Activated CD4-positive, alpha-beta T cell treated with anti-CD3 and anti-CD28 coated beads, Interleukin-2, amount 10 ng/mL, durations not matched to agents 24 days and 14 days (primary cell): ENCODE measurements at regions not wholly inside any gene's neighbourhood (a gene's known extent, or its start where the extent isn't known, plus 50 kb on each side); places are given as distances from the start of the nearest gene placed in this dataset.

Experiments
- DNase-seq: peaks from one replicate; pipeline ENCODE4 v3.0.0; 2022
- H3K27ac Mint-ChIP-seq: one replicate; pipeline ENCODE4 v1.8.0; 2022; ENCODE audit warnings: mild to moderate bottlenecking, mixed read lengths
- H3K27me3 Mint-ChIP-seq: one replicate; pipeline ENCODE4 v1.8.0; 2022; ENCODE audit warnings: mixed read lengths
- H3K36me3 Mint-ChIP-seq: one replicate; pipeline ENCODE4 v1.8.0; 2022; ENCODE audit warnings: low read depth, mild to moderate bottlenecking, mixed read lengths
- H3K4me1 Mint-ChIP-seq: one replicate; pipeline ENCODE4 v1.8.0; 2021; ENCODE audit warnings: mixed read lengths
- H3K4me3 Mint-ChIP-seq: one replicate; pipeline ENCODE4 v1.8.0; 2022; ENCODE audit warnings: mild to moderate bottlenecking, moderate library complexity, mixed read lengths
- H3K9me3 Mint-ChIP-seq: one replicate; pipeline ENCODE4 v1.8.0; 2021; ENCODE audit warnings: mixed read lengths
- intact Hi-C: fragments of 100-400 bp; cut with micrococcal nuclease; formaldehyde crosslinking; loops from one replicate; pipeline ENCODE4 v1.15.1; 2023

GRCh38 chr3:117962750-117963149, 1071.9 kb downstream of the IGSF11 start:
- Mint-ChIP-seq H3K27me3 (no peaks in the 10 kb centered on the region), H3K4me1 (no peaks in the 10 kb centered on the region)
- DNase-seq = no peak

DNA sequence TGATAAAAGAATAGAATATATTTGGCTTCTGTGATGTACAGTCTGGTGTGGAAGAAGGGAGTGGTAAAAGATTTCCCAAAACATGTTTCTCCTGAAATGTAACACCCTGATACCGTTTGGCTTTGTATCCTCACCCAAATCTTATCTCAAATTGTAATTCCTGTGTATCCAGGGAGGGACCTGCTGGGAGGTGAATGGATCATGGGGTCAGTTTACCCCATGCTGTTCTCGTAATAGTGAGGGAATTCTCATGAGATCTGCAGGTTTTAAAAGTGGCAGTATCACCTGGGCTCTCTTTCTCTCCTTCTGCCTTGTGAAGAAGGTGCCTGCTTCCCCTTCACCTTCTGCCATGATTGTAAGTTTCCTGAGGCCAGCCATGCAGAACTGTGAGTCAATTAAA, 1070.8 kb downstream of the IGSF11 start:
- Mint-ChIP-seq H3K4me1 (no peaks in the 10 kb centered on the region), H3K27ac (no peak overlapping the region), H3K36me3 (no peaks in the 10 kb centered on the region), H3K4me3 (no peak overlapping the region), H3K9me3 (no peaks in the 10 kb centered on the region), H3K27me3 (no peaks in the 10 kb centered on the region)
- DNase-seq = no peak
- intact Hi-C loops = no loop called here

More at GRCh38 chr3:117962750-117963149, 1071.9 kb downstream of the IGSF11 start:
- Mint-ChIP-seq H3K9me3 (no peaks in the 10 kb centered on the region), H3K27ac (no peak overlapping the region), H3K36me3 (no peaks in the 10 kb centered on the region), H3K4me3 (no peak overlapping the region)
- intact Hi-C loops = no loop called here

DNA sequence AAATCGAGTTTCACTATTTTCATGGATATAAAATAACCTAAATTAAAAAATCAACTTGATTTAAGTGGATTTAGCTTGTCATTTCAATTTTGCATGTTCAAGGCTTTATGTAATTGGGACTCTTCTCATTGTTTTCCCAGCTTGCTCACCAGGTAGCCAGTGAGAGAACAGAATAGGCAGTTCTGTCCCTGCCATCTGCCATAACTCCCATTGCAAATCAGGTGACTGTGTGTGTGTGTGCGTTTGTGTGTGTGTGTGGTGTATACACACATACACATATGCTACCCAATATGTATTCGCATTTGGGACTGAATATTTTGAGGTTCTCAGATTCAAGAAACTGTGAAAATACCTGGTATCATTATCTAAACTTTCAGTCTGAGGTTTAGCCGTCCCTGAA, 1069.8 kb downstream of the IGSF11 start:
- intact Hi-C loops = no loop called here
- Mint-ChIP-seq H3K4me3 (no peak overlapping the region), H3K27me3 (no peaks in the 10 kb centered on the region), H3K9me3 (no peaks in the 10 kb centered on the region), H3K4me1 (no peaks in the 10 kb centered on the region), H3K27ac (no peak overlapping the region), H3K36me3 (no peaks in the 10 kb centered on the region)
- DNase-seq = no peak

GRCh38 chr3:117977504-117978228, 1057.0 kb downstream of the IGSF11 start:
- Mint-ChIP-seq H3K27me3 (no peaks in the 10 kb centered on the region), H3K4me1 (no peaks in the 10 kb centered on the region), H3K27ac (no peak overlapping the region), H3K4me3 (no peak overlapping the region), H3K36me3 (no peaks in the 10 kb centered on the region), H3K9me3 (no peaks in the 10 kb centered on the region)
- no peak for DNase-seq
- intact Hi-C loops = no loop called here

GRCh38 chr3:117979466-117979865, 1055.2 kb downstream of the IGSF11 start:
- H3K27me3 Mint-ChIP-seq = no peaks in the 10 kb centered on the region
- no peaks in the 10 kb centered on the region for H3K9me3 Mint-ChIP-seq
- DNase-seq = no peak
- intact Hi-C loops = no loop called here
- H3K36me3 Mint-ChIP-seq = no peaks in the 10 kb centered on the region
- H3K27ac Mint-ChIP-seq = no peak overlapping the region
- H3K4me3 Mint-ChIP-seq = no peak overlapping the region
- H3K4me1 Mint-ChIP-seq = no peaks in the 10 kb centered on the region

DNA sequence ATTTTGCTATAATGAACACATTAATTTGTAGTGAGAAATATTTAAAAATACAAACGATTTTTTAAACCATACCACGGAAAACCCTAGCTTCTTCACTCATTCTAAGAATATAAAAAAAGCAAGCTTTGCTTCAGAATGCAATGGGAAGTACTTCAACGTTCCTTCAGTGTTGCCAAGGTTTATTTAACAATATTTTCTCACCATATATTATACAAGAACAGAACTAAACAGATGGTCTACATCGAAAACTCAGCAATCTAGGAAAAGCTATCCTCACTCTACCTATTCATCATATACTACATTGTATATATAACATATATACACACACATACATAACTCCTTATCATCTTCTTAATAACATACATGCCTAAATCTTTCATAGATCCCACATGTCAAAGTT, 1047.4 kb downstream of the IGSF11 start:
- DNase-seq = no peak
- Mint-ChIP-seq H3K9me3 (no peaks in the 10 kb centered on the region), H3K27me3 (no peaks in the 10 kb centered on the region), H3K27ac (no peak overlapping the region), H3K4me3 (no peak overlapping the region), H3K36me3 (no peaks in the 10 kb centered on the region), H3K4me1 (no peaks in the 10 kb centered on the region)
- intact Hi-C loops = no loop called here

GRCh38 chr3:117989982-117990381, 1044.7 kb downstream of the IGSF11 start:
- no peaks in the 10 kb centered on the region for H3K9me3 Mint-ChIP-seq
- H3K36me3 Mint-ChIP-seq = no peaks in the 10 kb centered on the region
- no peak overlapping the region for H3K27ac Mint-ChIP-seq
- no peaks in the 10 kb centered on the region for H3K4me1 Mint-ChIP-seq
- no peak overlapping the region for H3K4me3 Mint-ChIP-seq
- DNase-seq = no peak
- intact Hi-C loops = no loop called here
- H3K27me3 Mint-ChIP-seq = no peaks in the 10 kb centered on the region

DNA sequence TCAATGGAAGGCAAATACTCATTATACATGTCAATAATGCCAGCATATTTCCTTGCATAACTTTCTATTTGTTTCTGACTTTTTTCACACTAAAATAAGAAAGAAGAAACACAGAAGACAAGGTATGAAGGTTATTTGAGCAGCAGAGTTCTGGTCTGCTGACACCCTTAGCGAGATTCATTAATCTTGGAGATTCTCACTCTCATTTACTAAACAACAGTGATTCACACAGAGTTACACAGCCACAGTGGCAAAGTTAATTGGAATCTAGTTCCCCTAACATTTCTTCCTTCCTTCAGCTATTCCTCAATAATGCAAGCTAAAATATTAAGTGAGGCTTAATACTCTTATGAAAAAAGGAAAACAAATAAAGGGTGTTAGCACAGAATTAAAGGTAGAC, 1044.0 kb downstream of the IGSF11 start:
- no peak overlapping the region for H3K27ac Mint-ChIP-seq
- H3K4me3 Mint-ChIP-seq = no peak overlapping the region
- peaks cover 5% of the 10 kb centered on the region for H3K27me3 Mint-ChIP-seq
- no peaks in the 10 kb centered on the region for H3K9me3 Mint-ChIP-seq
- no peaks in the 10 kb centered on the region for H3K36me3 Mint-ChIP-seq
- intact Hi-C loops = no loop called here
- DNase-seq = no peak
- no peaks in the 10 kb centered on the region for H3K4me1 Mint-ChIP-seq

- no peaks in the 10 kb centered on the region for H3K4me1 Mint-ChIP-seq
- no peak for DNase-seq
- intact Hi-C loops = no loop called here
- H3K27me3 Mint-ChIP-seq = peaks cover 5% of the 10 kb centered on the region
- no peaks in the 10 kb centered on the region for H3K9me3 Mint-ChIP-seq
- no peak overlapping the region for H3K27ac Mint-ChIP-seq
- no peak overlapping the region for H3K4me3 Mint-ChIP-seq
- H3K36me3 Mint-ChIP-seq = no peaks in the 10 kb centered on the region
Observed at GRCh38 chr3:117995842-117996437, 1038.7 kb downstream of the IGSF11 start.

GRCh38 chr3:117997201-117998049, 1037.2 kb downstream of the IGSF11 start:
- peak; percentile 86 for DNase-seq
- intact Hi-C loops = no loop called here
- H3K4me3 Mint-ChIP-seq = no peak overlapping the region
- H3K36me3 Mint-ChIP-seq = no peaks in the 10 kb centered on the region
- no peak overlapping the region for H3K27ac Mint-ChIP-seq
- H3K27me3 Mint-ChIP-seq = peaks cover 5% of the 10 kb centered on the region
- no peaks in the 10 kb centered on the region for H3K4me1 Mint-ChIP-seq
- H3K9me3 Mint-ChIP-seq = no peaks in the 10 kb centered on the region

DNA sequence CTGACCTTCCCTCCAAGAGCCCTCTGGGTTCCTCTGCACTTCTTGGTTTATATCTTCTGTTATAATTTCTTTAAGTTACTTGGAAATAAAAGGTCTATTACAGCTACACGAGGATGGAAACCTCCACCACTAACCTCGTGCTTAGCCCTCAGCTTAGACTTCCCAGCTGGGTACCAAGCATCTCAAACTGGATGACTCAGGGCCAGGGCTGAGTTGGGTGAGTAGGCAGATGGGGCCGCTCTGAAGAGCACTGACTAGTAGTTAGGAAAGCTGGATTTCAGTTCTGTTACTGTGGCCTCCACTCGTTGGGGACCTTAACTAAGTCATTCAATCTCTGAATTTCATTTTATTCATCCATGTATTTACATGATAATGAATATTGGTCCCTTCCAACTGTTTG, 1036.6 kb downstream of the IGSF11 start:
- no peaks in the 10 kb centered on the region for H3K9me3 Mint-ChIP-seq
- H3K4me1 Mint-ChIP-seq = no peaks in the 10 kb centered on the region
- H3K4me3 Mint-ChIP-seq = no peak overlapping the region
- H3K27me3 Mint-ChIP-seq = peaks cover 5% of the 10 kb centered on the region
- intact Hi-C loops = no loop called here
- no peak for DNase-seq
- no peak overlapping the region for H3K27ac Mint-ChIP-seq
- no peaks in the 10 kb centered on the region for H3K36me3 Mint-ChIP-seq

GRCh38 chr3:118000219-118000618, 1034.4 kb downstream of the IGSF11 start:
- Mint-ChIP-seq H3K9me3 (no peaks in the 10 kb centered on the region), H3K4me3 (no peak overlapping the region), H3K4me1 (no peaks in the 10 kb centered on the region), H3K27me3 (peaks cover 2% of the 10 kb centered on the region), H3K36me3 (no peaks in the 10 kb centered on the region), H3K27ac (no peak overlapping the region)
- DNase-seq = no peak
- intact Hi-C loops = no loop called here

DNA sequence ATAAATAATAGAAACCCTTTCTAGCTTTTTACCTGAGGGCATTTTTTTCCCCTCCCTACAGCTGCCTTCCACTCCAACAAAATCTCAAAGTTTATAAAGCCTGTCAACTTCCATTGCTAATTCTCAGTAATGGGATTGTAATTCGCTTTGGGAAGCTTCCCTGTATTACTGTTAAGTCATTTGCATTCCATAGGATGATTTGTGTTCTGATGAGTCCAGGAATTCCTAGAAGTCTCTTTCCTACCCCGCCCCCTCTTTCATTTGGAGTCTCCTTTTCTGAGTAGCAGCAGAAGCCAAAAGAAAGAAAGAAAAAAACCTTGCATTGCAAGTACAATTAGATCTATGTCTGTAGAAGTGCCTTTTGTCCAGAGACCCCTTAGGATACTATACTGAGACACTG, 1033.3 kb downstream of the IGSF11 start:
- intact Hi-C loops = no loop called here
- Mint-ChIP-seq H3K27ac (no peak overlapping the region), H3K4me1 (no peaks in the 10 kb centered on the region), H3K36me3 (no peaks in the 10 kb centered on the region), H3K4me3 (no peak overlapping the region), H3K27me3 (no peaks in the 10 kb centered on the region), H3K9me3 (no peaks in the 10 kb centered on the region)
- no peak for DNase-seq

GRCh38 chr3:118011910-118012309, 1022.7 kb downstream of the IGSF11 start:
- DNase-seq = no peak
- Mint-ChIP-seq H3K36me3 (no peaks in the 10 kb centered on the region), H3K9me3 (peaks cover 22% of the 10 kb centered on the region), H3K4me3 (no peak overlapping the region), H3K27me3 (no peaks in the 10 kb centered on the region), H3K4me1 (no peaks in the 10 kb centered on the region), H3K27ac (no peak overlapping the region)
- intact Hi-C loops = no loop called here
